Upper lobe of left lung (tissue), 6 donors: ENCODE measurements at regions not wholly inside any gene's neighbourhood (a gene's known extent, or its start where the extent isn't known, plus 50 kb on each side); places are given as distances from the start of the nearest gene placed in this dataset.
"Not testable (repeated sequence)": the region's sequence is repeated elsewhere in the genome, so short reads cannot be mapped to it uniquely, and the experiment has no call there.

Experiments used
- ATAC-seq, 2 donors: fragments of 200-7000 bp; cut with Tn5 transposase; one replicate each; pipeline ENCODE4 v1.9.1; 2022; ENCODE audit warnings: mild to moderate bottlenecking in 2 of 2, moderate library complexity in 2 of 2; ENCODE audit not compliant: low FRiP score in 2 of 2
- DNase-seq, 2 donors: peaks; one replicate each; pipeline ENCODE4 v3.0.0-alpha.2; 2019 to 2020
- H3K27ac ChIP-seq, 4 donors: fragments of 200-600 bp; sonication (generic); one replicate each; pipeline ENCODE4 v1.5.1; 2016 to 2019
- H3K27me3 ChIP-seq, 4 donors: fragments of 200-600 bp; sonication (generic); one replicate each; pipeline ENCODE4 v1.5.1; 2017 to 2019
- H3K36me3 ChIP-seq, 4 donors: fragments of 200-600 bp; sonication (generic); one replicate each; pipeline ENCODE4 v1.5.1; 2016 to 2019
- H3K4me1 ChIP-seq, 4 donors: fragments of 200-600 bp; sonication (generic); one replicate each; pipeline ENCODE4 v1.5.1; 2018 to 2019
- H3K4me3 ChIP-seq, 4 donors: fragments of 200-600 bp; sonication (generic); one replicate each; pipeline ENCODE4 v1.5.1; 2017 to 2019; ENCODE audit warnings: mild to moderate bottlenecking in 2 of 4, moderate library complexity in 1 of 4
- H3K9me3 ChIP-seq, 4 donors: fragments of 200-600 bp; sonication (generic); one replicate each; pipeline ENCODE4 v1.5.1; 2018 to 2019
- EP300 ChIP-seq, 4 donors: sonication (generic); formaldehyde crosslinking; IDR thresholded peaks; one replicate each; pipeline ENCODE4 v1.5.1; 2017; ENCODE audit warnings: antibody characterized with exemption in 4 of 4, control low read depth in 2 of 4
- POLR2A ChIP-seq, 4 donors: fragments of 450-650 bp; IDR thresholded peaks; one replicate each; pipeline ENCODE4 v1.5.1; 2016 to 2017; ENCODE audit warnings: antibody characterized with exemption in 4 of 4, mild to moderate bottlenecking in 2 of 4
- POLR2AphosphoS5 ChIP-seq, 2 donors: sonication (generic); formaldehyde crosslinking; IDR thresholded peaks; one replicate each; pipeline ENCODE4 v1.5.1; 2017; ENCODE audit warnings: antibody characterized with exemption in 2 of 2
- whole genome bisulfite sequencing, 2 donors: methylation state at CpG; one replicate each; pipeline ENCODE4 v1.1.5; 2017 to 2018; 5-methylcytosine and 5-hydroxymethylcytosine counted together
- TF ChIP-seq, protein P1 (sequence below), 6 experiments: fragments of 450-650 bp in 4 of 6; fragments of 200-600 bp in 2 of 6; sonication (generic) in 2 of 6; IDR thresholded peaks; one replicate each; pipeline ENCODE4 v1.5.1; 2016 to 2019; ENCODE audit warnings: antibody characterized with exemption in 6 of 6
- donor health status: DM: no; HTN: no; CAD: no; lungs with moderate emphysema.
- donor health status: DM: no; HTN: yes; CAD: no; lungs with severe emphysema.

DNA sequence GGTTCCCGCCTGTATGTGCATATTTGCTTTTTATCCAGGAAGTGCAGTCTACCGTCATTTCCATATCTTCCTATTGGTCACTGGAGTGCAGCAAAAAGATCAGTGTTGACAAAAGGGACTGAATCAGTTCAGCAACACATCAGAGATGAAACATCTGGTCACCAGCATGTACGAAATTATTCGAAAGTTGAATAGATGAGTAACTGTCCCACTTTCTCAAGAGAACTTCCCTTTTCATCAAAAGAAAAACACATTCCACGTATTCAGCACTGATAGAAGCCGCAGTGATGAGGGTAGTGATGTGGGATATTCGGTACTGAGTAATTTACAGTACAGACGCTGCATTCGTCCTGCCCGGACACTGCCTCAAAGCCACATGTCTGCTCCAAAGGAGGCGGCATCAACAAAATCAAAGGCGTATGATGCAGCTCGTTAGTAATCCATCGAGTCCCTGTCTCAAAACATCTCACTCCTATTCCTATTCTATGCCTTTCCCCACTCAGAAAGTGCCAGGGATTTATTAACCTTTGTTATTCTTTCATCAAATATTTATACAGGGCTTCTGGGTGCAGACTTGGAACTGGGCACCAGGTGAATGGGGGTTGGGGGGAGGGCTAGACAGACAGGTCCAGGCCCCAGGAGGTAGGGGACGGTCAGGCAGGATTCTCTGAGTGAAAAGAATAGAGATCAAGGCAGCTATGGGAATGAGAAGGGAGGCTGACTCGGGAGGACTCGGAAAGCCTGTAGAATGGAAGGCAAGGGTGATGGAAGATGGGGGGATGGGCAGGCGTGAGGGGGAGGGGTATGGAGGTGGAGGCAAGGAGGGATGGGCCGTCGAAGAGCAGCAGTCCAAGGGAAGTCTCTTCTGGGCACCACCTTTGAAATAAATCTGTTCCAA is 79.5 kb upstream of the SLC45A1 start:
- peak overlapping the region in 2 of 4 donors; percentile 58 to 61 for H3K27ac ChIP-seq
- TF ChIP-seq EP300 (IDR thresholded peaks at IDR 0.05): peak in 1 of 4 donors; percentile 3
- TF ChIP-seq POLR2AphosphoS5 (IDR thresholded peaks at IDR 0.05): peak in 1 of 2 donors; percentile 47
- TF ChIP-seq POLR2A (IDR thresholded peaks at IDR 0.05): peak in 1 of 4 donors; percentile 17
- TF ChIP-seq, protein P1, sequence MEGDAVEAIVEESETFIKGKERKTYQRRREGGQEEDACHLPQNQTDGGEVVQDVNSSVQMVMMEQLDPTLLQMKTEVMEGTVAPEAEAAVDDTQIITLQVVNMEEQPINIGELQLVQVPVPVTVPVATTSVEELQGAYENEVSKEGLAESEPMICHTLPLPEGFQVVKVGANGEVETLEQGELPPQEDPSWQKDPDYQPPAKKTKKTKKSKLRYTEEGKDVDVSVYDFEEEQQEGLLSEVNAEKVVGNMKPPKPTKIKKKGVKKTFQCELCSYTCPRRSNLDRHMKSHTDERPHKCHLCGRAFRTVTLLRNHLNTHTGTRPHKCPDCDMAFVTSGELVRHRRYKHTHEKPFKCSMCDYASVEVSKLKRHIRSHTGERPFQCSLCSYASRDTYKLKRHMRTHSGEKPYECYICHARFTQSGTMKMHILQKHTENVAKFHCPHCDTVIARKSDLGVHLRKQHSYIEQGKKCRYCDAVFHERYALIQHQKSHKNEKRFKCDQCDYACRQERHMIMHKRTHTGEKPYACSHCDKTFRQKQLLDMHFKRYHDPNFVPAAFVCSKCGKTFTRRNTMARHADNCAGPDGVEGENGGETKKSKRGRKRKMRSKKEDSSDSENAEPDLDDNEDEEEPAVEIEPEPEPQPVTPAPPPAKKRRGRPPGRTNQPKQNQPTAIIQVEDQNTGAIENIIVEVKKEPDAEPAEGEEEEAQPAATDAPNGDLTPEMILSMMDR (IDR thresholded peaks at IDR 0.05): no peak
- H3K27me3 ChIP-seq: no peaks in the 10 kb centered on the region
- no peaks in the 10 kb centered on the region for H3K9me3 ChIP-seq
- no peaks in the 10 kb centered on the region for H3K36me3 ChIP-seq
- peak in 1 of 2 donors; percentile 77 for ATAC-seq
- WGBS, 2 donors: 64 to 65% methylated on average over 20 of the region's 20 CpGs
- no peak overlapping the region for H3K4me3 ChIP-seq
- DNase-seq: no peak
- H3K4me1 ChIP-seq: peaks cover 7 to 15% (median 11%) of the 10 kb centered on the region in 4 donors

DNA sequence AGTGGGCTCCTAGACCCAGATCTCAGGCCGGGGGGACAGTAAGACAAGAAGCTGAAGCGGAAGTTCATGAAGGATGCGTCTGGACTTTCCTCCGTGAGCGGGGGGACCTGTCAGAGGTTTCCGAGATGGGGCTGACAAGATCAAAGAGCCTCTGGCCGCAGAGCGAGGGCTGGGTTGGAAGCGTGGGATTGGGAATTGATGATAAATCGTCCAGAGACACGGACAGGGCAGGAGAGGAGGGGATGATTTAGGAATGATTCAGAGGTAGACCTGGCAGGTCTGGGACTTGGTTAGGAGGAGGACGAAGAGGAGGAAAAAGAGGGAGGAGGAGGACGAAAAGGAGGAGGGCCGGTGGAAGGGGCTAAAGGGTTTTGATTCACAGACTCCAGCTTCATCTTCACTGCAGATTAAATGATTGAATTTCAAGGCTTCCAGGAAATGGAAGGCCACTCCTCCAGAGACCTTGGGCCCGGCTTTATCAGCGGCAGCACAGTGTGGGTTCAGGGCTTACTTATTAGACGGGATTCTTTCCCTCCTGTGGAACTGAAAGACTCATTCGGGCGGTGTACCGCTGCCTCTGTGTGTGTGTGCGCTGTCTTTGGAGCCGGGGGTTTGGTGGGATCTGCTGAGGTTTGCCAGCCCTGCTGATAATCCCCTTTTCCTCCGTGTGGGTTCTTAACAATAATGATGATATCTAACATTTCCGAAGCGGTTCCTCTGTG is 85.7 kb upstream of the SLC45A1 start:
- 81 to 82% methylated on average over 25 of the region's 25 CpGs for WGBS, 2 donors
- H3K27me3 ChIP-seq: no peaks in the 10 kb centered on the region
- H3K4me1 ChIP-seq: no peaks in the 10 kb centered on the region
- no peaks in the 10 kb centered on the region for H3K36me3 ChIP-seq
- no peak overlapping the region for H3K27ac ChIP-seq
- ATAC-seq (peak in 1 of 2 donors; percentile 39), DNase-seq (no peak)
- no peak for TF ChIP-seq EP300 (IDR thresholded peaks at IDR 0.05)
- H3K9me3 ChIP-seq: no peaks in the 10 kb centered on the region
- H3K4me3 ChIP-seq: no peak overlapping the region

DNA sequence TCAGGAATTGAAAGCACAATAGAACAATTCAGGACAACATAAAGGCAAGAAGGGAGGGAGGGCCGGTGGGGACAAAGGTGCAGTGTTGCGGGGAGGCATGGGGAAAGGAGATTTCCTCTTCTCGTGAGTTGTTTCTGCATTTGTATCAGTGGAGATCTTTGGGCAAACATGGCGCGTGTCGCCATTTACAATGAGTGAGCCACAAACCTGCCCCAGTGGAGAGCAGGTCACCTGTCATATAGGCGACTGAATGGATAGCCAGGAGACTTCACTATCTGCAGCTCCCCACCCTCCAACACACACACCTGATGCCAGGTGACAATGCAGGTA is 87.7 kb upstream of the SLC45A1 start:
- no peak overlapping the region for H3K27ac ChIP-seq
- H3K36me3 ChIP-seq: no peaks in the 10 kb centered on the region
- TF ChIP-seq, protein P1 (IDR thresholded peaks at IDR 0.05): no peak
- TF ChIP-seq EP300 (IDR thresholded peaks at IDR 0.05) (no peak), POLR2AphosphoS5 (IDR thresholded peaks at IDR 0.05) (no peak)
- no peak overlapping the region for H3K4me3 ChIP-seq
- H3K9me3 ChIP-seq: no peaks in the 10 kb centered on the region
- H3K4me1 ChIP-seq: peaks cover 0 to 4% (median 3%) of the 10 kb centered on the region in 4 donors
- 82 to 88% methylated on average over 7 of the region's 7 CpGs for WGBS, 2 donors
- no peaks in the 10 kb centered on the region for H3K27me3 ChIP-seq
- ATAC-seq (no peak), DNase-seq (no peak)

DNA sequence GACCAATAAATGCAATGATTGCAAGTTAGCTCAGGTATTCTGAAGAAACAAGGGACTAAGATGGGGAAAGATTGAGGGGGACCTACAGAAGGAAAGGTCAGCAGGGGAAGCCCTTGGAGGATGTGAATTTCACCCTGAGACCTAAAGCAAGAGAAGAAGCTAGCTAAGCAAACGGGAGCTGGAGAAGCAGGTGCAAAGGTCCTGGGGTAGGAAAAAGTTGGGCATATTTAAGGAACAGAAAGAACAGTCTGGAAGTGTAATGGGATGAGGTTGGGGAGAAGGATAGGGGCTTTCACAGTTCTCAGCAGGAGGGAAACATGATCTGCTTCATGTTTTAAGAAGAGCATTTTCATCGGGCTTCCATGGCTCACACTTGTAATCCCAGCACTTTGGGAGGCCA is 89.7 kb upstream of the SLC45A1 start:
- ATAC-seq (no peak), DNase-seq (no peak)
- Histone ChIP-seq H3K9me3 (no peaks in the 10 kb centered on the region), H3K27ac (no peak overlapping the region), H3K4me3 (no peak overlapping the region), H3K4me1 (peaks cover 0 to 17% (median 7%) of the 10 kb centered on the region in 4 donors), H3K36me3 (no peaks in the 10 kb centered on the region), H3K27me3 (no peaks in the 10 kb centered on the region)
- no peak for TF ChIP-seq EP300 (IDR thresholded peaks at IDR 0.05)
- TF ChIP-seq, protein P1 (IDR thresholded peaks at IDR 0.05): no peak
- TF ChIP-seq POLR2AphosphoS5 (IDR thresholded peaks at IDR 0.05): no peak
- TF ChIP-seq POLR2A (IDR thresholded peaks at IDR 0.05): no peak
- WGBS, 2 donors: 87 to 93% methylated on average over 2 of the region's 2 CpGs

DNA sequence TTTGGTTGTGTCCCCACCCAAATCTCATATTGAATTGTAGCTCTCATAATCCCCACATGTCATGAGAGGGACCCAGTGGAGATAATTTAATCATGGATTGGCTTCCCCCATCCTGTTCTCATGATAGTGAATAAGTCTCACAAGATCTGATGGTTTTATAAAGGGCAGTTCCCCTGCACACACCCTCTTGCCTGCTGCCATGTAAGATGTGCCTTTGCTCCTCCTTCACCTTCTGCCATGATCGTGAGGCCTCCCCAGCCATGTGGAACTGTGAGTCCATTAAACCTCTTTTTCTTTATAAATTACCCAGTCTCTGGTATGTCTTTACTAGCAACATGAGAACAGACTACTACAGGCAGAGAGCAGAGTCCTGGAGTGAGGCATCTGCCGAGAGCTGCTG is 90.2 kb upstream of the SLC45A1 start:
- not testable (repeated sequence) for H3K4me3 ChIP-seq, DNase-seq, H3K36me3 ChIP-seq, ATAC-seq, H3K27ac ChIP-seq, H3K9me3 ChIP-seq, H3K27me3 ChIP-seq
- H3K4me1 ChIP-seq: peaks cover 0 to 17% (median 7%) of the 10 kb centered on the region in 4 donors
- WGBS, 2 donors: 97% methylated on average over 2 of the region's 2 CpGs
